Fibroblast of lung (primary cell): ENCODE measurements at regions not wholly inside any gene's neighbourhood (a gene's known extent, or its start where the extent isn't known, plus 50 kb on each side); places are given as distances from the start of the nearest gene placed in this dataset.

Source experiments
- DNase-seq, 2 donors: peaks; one replicate each; pipeline versions ENCODE4 v3.0.0 to v3.0.0-alpha.2; 2010; ENCODE audit warnings: low read depth in 2 of 2
- H2AFZ ChIP-seq: 2 replicates; pipeline ENCODE4 v1.5.1; 2012; ENCODE audit warnings: low read length, control low read depth, inconsistent platforms
- H3K27ac ChIP-seq: 2 replicates; pipeline ENCODE4 v1.5.1; 2011; ENCODE audit warnings: low read length, control low read depth; ENCODE audit not compliant: insufficient read depth
- H3K27me3 ChIP-seq: 2 replicates; pipeline ENCODE4 v1.5.1; 2011; ENCODE audit warnings: mild to moderate bottlenecking, low read length; ENCODE audit not compliant: control insufficient read depth, insufficient read depth
- H3K36me3 ChIP-seq: 2 replicates; pipeline ENCODE4 v1.5.1; 2011; ENCODE audit warnings: low read length; ENCODE audit not compliant: control insufficient read depth, insufficient read depth
- H3K4me1 ChIP-seq: 2 replicates; pipeline ENCODE4 v1.5.1; 2011; ENCODE audit warnings: low read length; ENCODE audit not compliant: control insufficient read depth, insufficient read depth; ENCODE audit errors: extremely low read depth
- H3K4me2 ChIP-seq: 2 replicates; pipeline ENCODE4 v1.5.1; 2011; ENCODE audit warnings: low read length, control low read depth; ENCODE audit not compliant: insufficient read depth; ENCODE audit errors: extremely low read depth
- H3K4me3 ChIP-seq, 4 experiments: fragments of 200-600 bp in 1 of 4; sonication (generic) in 1 of 4; replicated peaks in 1 of 4; 2 replicates each; pipeline ENCODE4 v1.5.1; 2011 to 2016; ENCODE audit warnings: low read length in 4 of 4, low read depth in 3 of 4, mild to moderate bottlenecking in 3 of 4, control low read depth in 2 of 4, inconsistent platforms in 1 of 4, mixed read lengths in 1 of 4; ENCODE audit not compliant: insufficient read depth in 1 of 4; ENCODE audit errors: control extremely low read depth in 1 of 4
- H3K79me2 ChIP-seq: 2 replicates; pipeline ENCODE4 v1.5.1; 2012; ENCODE audit warnings: mild to moderate bottlenecking, low read length, inconsistent platforms; ENCODE audit not compliant: control insufficient read depth, insufficient read depth
- H3K9ac ChIP-seq: 2 replicates; pipeline ENCODE4 v1.5.1; 2011; ENCODE audit warnings: mild to moderate bottlenecking, low read length, control low read depth; ENCODE audit not compliant: insufficient read depth
- H3K9me3 ChIP-seq: 2 replicates; pipeline ENCODE4 v1.5.1; 2012; ENCODE audit warnings: low read depth, low read length; ENCODE audit not compliant: control insufficient read depth, insufficient read depth
- H4K20me1 ChIP-seq: 2 replicates; pipeline ENCODE4 v1.5.1; 2011; ENCODE audit warnings: low read length; ENCODE audit not compliant: control insufficient read depth, insufficient read depth; ENCODE audit errors: extremely low read depth
- EZH2 ChIP-seq: IDR thresholded peaks from 2 replicates; pipeline ENCODE4 v1.5.1; 2012; ENCODE audit warnings: low read length, control low read depth, mild to moderate bottlenecking; ENCODE audit errors: missing control alignments
- TF ChIP-seq, protein P1 (sequence below), 2 donors: IDR thresholded peaks in 1 of 2; conservative IDR thresholded peaks in 1 of 2; 1 replicate in 1 of 2; 2 replicates in 1 of 2; pipeline ENCODE4 v1.5.1; 2011 to 2012; ENCODE audit warnings: low read length in 2 of 2, control low read depth in 1 of 2, inconsistent platforms in 1 of 2, low read depth in 1 of 2, mild to moderate bottlenecking in 1 of 2

DNA sequence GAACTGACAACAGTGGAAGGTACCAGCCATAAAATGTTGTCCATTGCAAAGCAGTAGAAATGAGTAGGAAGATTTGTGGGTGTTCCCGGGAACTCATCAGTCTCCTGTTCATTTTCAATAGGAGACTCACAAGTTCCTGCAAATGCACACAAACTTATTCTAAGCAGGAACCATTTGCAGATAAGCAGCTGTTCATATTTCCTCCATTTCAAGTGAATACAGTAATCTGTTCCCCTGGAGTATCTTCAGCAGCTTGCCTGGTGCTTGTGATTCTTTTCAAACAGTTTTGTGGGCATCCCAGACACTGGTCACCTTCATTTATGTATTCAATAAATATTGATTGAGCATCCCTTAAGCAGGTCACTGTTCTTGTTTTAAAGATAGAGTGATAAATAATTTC is 1315.5 kb upstream of the C9orf72 start:
- Histone ChIP-seq H3K9me3 (no peaks in the 10 kb centered on the region), H3K27me3 (no peaks in the 10 kb centered on the region), H3K4me2 (no peak overlapping the region), H3K4me1 (no peaks in the 10 kb centered on the region), H3K4me3 (no peak overlapping the region), H3K36me3 (no peaks in the 10 kb centered on the region), H2AFZ (no peak overlapping the region), H3K79me2 (no peaks in the 10 kb centered on the region), H4K20me1 (no peaks in the 10 kb centered on the region), H3K27ac (no peak overlapping the region), H3K9ac (no peak overlapping the region)
- no peak for DNase-seq
- TF ChIP-seq EZH2: no peak
- TF ChIP-seq, protein P1, sequence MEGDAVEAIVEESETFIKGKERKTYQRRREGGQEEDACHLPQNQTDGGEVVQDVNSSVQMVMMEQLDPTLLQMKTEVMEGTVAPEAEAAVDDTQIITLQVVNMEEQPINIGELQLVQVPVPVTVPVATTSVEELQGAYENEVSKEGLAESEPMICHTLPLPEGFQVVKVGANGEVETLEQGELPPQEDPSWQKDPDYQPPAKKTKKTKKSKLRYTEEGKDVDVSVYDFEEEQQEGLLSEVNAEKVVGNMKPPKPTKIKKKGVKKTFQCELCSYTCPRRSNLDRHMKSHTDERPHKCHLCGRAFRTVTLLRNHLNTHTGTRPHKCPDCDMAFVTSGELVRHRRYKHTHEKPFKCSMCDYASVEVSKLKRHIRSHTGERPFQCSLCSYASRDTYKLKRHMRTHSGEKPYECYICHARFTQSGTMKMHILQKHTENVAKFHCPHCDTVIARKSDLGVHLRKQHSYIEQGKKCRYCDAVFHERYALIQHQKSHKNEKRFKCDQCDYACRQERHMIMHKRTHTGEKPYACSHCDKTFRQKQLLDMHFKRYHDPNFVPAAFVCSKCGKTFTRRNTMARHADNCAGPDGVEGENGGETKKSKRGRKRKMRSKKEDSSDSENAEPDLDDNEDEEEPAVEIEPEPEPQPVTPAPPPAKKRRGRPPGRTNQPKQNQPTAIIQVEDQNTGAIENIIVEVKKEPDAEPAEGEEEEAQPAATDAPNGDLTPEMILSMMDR (conservative IDR thresholded peaks at IDR 0.05 in 1 of 2, IDR thresholded peaks at IDR 0.05 in 1 of 2; ENCODE audit: low read depth in 1 of 2, low read length in 2 of 2): no peak

DNA sequence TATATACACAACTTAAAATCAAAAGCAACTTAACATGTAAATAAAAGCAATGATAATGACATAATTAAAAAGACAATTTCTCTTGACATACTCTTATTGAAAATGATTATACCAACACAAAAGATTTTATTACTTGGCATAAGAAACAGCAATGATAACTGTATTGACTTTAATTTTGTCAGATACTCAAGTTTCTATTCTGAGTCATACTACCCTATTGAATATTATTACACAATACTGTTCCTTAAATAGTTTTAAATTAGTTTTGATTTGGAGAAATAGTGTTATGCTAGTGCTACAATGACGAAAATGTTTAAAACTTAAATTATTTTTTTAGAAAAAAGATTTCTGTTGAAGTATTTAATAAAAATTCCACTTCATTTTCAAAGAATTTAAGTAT is 1319.3 kb upstream of the C9orf72 start:
- no peak for DNase-seq
- H3K9ac ChIP-seq: no peak overlapping the region
- H4K20me1 ChIP-seq: no peaks in the 10 kb centered on the region
- no peak overlapping the region for H3K4me3 ChIP-seq
- no peaks in the 10 kb centered on the region for H3K79me2 ChIP-seq
- no peaks in the 10 kb centered on the region for H3K27me3 ChIP-seq
- TF ChIP-seq, protein P1 (conservative IDR thresholded peaks at IDR 0.05 in 1 of 2, IDR thresholded peaks at IDR 0.05 in 1 of 2; ENCODE audit: low read depth in 1 of 2, low read length in 2 of 2): no peak
- no peak for TF ChIP-seq EZH2
- H3K4me2 ChIP-seq: no peak overlapping the region
- no peak overlapping the region for H2AFZ ChIP-seq
- H3K27ac ChIP-seq: no peak overlapping the region
- no peaks in the 10 kb centered on the region for H3K9me3 ChIP-seq
- H3K4me1 ChIP-seq: no peaks in the 10 kb centered on the region
- no peaks in the 10 kb centered on the region for H3K36me3 ChIP-seq

DNA sequence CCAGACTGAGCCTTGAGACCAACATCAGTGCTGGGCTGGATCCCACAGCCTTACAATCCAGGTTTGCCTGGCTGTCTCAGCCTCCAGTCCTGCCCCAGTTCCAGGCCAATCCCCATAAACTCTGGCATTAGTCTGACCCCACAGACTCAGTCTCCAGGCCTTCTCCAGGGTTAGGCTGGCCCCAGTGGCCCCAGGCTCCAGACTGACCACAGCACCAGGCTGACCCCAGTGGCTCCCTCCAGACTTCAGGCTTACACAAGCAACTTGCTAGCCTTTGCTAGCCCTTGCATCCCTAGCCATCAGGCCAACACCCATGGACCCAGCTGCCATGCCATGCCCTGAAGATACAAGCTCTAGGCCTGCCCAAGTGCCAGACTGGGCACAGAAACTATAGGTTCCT is 1326.0 kb upstream of the C9orf72 start:
- Histone ChIP-seq H3K4me3 (no peak overlapping the region), H3K9ac (no peak overlapping the region), H3K9me3 (no peaks in the 10 kb centered on the region), H3K27ac (no peak overlapping the region), H2AFZ (no peak overlapping the region), H4K20me1 (no peaks in the 10 kb centered on the region), H3K27me3 (no peaks in the 10 kb centered on the region), H3K36me3 (no peaks in the 10 kb centered on the region), H3K79me2 (no peaks in the 10 kb centered on the region), H3K4me2 (no peak overlapping the region), H3K4me1 (no peaks in the 10 kb centered on the region)
- no peak for DNase-seq
- no peak for TF ChIP-seq EZH2
- TF ChIP-seq, protein P1 (conservative IDR thresholded peaks at IDR 0.05 in 1 of 2, IDR thresholded peaks at IDR 0.05 in 1 of 2; ENCODE audit: low read depth in 1 of 2, low read length in 2 of 2): no peak
